Gastrocnemius medialis (tissue), 4 donors: ENCODE measurements at regions not wholly inside any gene's neighbourhood (a gene's known extent, or its start where the extent isn't known, plus 50 kb on each side); places are given as distances from the start of the nearest gene placed in this dataset.

ENCODE experiments used
- ATAC-seq, 2 donors: fragments of 150-250 bp; one replicate each; pipeline ENCODE4 v1.9.1; 2016
- DNase-seq, 2 donors: peaks; one replicate each; pipeline ENCODE4 v3.0.0-alpha.2; 2019
- H3K27ac ChIP-seq, 4 donors: fragments of 200-600 bp; sonication (generic); 1 replicate in 1 of 4; 2 replicates in 3 of 4; pipeline ENCODE4 v1.5.1; 2016 to 2018; ENCODE audit warnings: mild to moderate bottlenecking in 2 of 4, moderate library complexity in 1 of 4
- H3K27me3 ChIP-seq, 3 donors: fragments of 200-600 bp; sonication (generic) in 2 of 3; 1 replicate in 1 of 3; 2 replicates in 2 of 3; pipeline versions ENCODE4 v1.5.1 to v1.6.0; 2016 to 2019; ENCODE audit warnings: mild to moderate bottlenecking in 1 of 3, moderate library complexity in 1 of 3
- H3K36me3 ChIP-seq, 2 donors: fragments of 200-600 bp; sonication (generic) in 1 of 2; one replicate each; pipeline ENCODE4 v1.5.1; 2017 to 2018
- H3K4me1 ChIP-seq, 2 donors: fragments of 200-600 bp; sonication (generic) in 1 of 2; one replicate each; pipeline ENCODE4 v1.5.1; 2016 to 2017; ENCODE audit warnings: mild to moderate bottlenecking in 2 of 2
- H3K4me3 ChIP-seq, 4 donors: fragments of 200-600 bp; sonication (generic) in 3 of 4; 1 replicate in 1 of 4; 2 replicates in 3 of 4; pipeline ENCODE4 v1.5.1; 2016 to 2019; ENCODE audit warnings: mild to moderate bottlenecking in 2 of 4
- H3K9me3 ChIP-seq, 3 donors: fragments of 200-600 bp; sonication (generic) in 2 of 3; 1 replicate in 1 of 3; 2 replicates in 2 of 3; pipeline ENCODE4 v1.5.1; 2016 to 2019
- CTCF ChIP-seq, 5 experiments: fragments of 450-650 bp in 3 of 5; fragments of 200-600 bp in 2 of 5; sonication (generic) in 2 of 5; IDR thresholded peaks in 4 of 5; conservative IDR thresholded peaks in 1 of 5; 1 replicate in 4 of 5; 2 replicates in 1 of 5; pipeline ENCODE4 v1.5.1; 2016 to 2019; ENCODE audit warnings: antibody characterized with exemption in 5 of 5, mild to moderate bottlenecking in 3 of 5, moderate library complexity in 3 of 5
- POLR2A ChIP-seq, 2 donors: fragments of 450-650 bp; IDR thresholded peaks; one replicate each; pipeline ENCODE4 v1.6.1; 2017; ENCODE audit warnings: antibody characterized with exemption in 2 of 2, mild to moderate bottlenecking in 2 of 2, moderate library complexity in 2 of 2
- in situ Hi-C, 4 donors: fragments of 200-750 bp; cut with MboI; loops; one replicate each; pipeline versions ENCODE4 v1.15.0 to v1.8.0; 2017; ENCODE audit warnings: low sequenced_read_pairs in 4 of 4
- intact Hi-C: fragments of 100-400 bp; cut with DNase I; formaldehyde crosslinking; loops from one replicate; pipeline ENCODE4 v1.15.1; 2023; ENCODE audit warnings: low total_unique reads

DNA sequence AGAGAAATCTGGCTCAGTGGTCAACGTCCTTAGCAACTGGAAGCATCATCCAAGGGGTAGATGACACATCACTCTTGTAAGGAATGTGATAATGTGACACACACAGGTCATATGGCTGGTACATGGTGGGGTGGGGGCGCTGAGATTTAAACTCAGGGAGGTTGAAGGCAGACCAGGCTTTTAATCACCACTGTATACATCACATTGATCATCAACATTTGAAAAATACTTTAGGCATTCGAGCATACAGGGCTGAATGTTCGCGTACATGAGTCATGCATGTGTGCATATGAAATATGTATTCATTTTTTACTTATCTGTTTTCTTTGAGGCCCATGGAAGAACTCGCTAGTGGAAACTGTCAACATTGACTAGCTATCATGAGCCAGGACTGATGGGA is 976.4 kb downstream of the VRK1 start:
- no peaks in the 10 kb centered on the region for H3K36me3 ChIP-seq
- ATAC-seq: no peak
- TF ChIP-seq POLR2A (IDR thresholded peaks at IDR 0.05) (no peak), CTCF (IDR thresholded peaks at IDR 0.05 in 4 of 5, conservative IDR thresholded peaks at IDR 0.05 in 1 of 5) (no peak)

GRCh38 chr14:97776890-97777558 is 979.8 kb downstream of the VRK1 start:
- ATAC-seq (no peak), DNase-seq (no peak)
- intact Hi-C loops: no loop called here
- H3K27me3 ChIP-seq: no peaks in the 10 kb centered on the region
- TF ChIP-seq POLR2A (IDR thresholded peaks at IDR 0.05): no peak
- TF ChIP-seq CTCF (IDR thresholded peaks at IDR 0.05 in 4 of 5, conservative IDR thresholded peaks at IDR 0.05 in 1 of 5): no peak
- H3K4me1 ChIP-seq: no peaks in the 10 kb centered on the region
- no peaks in the 10 kb centered on the region for H3K9me3 ChIP-seq
- in situ Hi-C loops: no loop called here
- H3K4me3 ChIP-seq: no peak overlapping the region
- no peak overlapping the region for H3K27ac ChIP-seq
- no peaks in the 10 kb centered on the region for H3K36me3 ChIP-seq

More for the DNA sequence above, 976.4 kb downstream of the VRK1 start:
- Histone ChIP-seq H3K27me3 (no peaks in the 10 kb centered on the region), H3K27ac (no peak overlapping the region), H3K9me3 (no peaks in the 10 kb centered on the region), H3K4me3 (no peak overlapping the region), H3K4me1 (no peaks in the 10 kb centered on the region)
- DNase-seq: no peak
- intact Hi-C loops: no loop called here
- in situ Hi-C loops: no loop called here

DNA sequence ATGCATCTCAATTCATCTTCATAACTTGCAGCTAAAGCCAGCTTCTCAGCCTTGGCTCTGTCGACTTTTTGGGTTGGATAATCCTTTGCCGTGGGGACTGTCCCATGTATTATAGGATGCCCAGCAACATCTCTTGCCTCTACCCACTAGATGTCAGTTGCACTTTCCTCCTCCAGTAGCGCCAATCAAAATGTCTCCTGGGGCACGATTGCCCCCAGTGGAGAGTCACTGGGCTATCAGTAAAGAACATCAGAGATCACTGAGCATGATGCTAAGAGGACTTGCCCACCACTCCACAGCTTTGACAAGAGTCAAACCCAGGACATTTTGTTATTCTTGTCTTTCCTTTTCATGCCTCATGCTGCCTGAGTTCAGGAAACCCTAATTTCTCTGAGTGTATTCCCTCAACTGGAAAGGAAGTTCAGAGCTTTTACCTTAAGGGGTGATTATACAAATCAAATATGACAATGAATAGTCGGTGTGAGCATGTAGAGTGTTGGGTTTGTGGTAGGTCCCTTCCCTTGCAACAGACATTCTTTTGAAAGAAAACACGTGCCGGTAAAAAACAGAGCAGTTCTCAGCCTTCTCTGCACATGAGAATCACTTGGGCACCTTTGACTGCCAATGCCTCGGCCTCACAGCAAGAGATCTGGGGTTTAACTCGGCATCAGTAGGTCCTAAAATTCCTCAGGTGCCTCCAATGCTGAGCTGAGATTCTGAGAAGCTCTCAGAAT is 980.6 kb downstream of the VRK1 start:
- H3K27me3 ChIP-seq: no peaks in the 10 kb centered on the region
- in situ Hi-C loops (no loop called here), intact Hi-C loops (no loop called here)
- no peak for DNase-seq
- no peak for ATAC-seq
- H3K4me3 ChIP-seq: no peak overlapping the region
- no peaks in the 10 kb centered on the region for H3K36me3 ChIP-seq
- TF ChIP-seq CTCF (IDR thresholded peaks at IDR 0.05 in 4 of 5, conservative IDR thresholded peaks at IDR 0.05 in 1 of 5) (no peak), POLR2A (IDR thresholded peaks at IDR 0.05) (no peak)
- no peaks in the 10 kb centered on the region for H3K4me1 ChIP-seq
- H3K27ac ChIP-seq: no peak overlapping the region
- no peaks in the 10 kb centered on the region for H3K9me3 ChIP-seq

- Histone ChIP-seq H3K27ac (no peak overlapping the region), H3K27me3 (no peaks in the 10 kb centered on the region), H3K36me3 (no peaks in the 10 kb centered on the region), H3K4me1 (no peaks in the 10 kb centered on the region), H3K4me3 (no peak overlapping the region), H3K9me3 (no peaks in the 10 kb centered on the region)
- in situ Hi-C loops (no loop called here), intact Hi-C loops (no loop called here)
- TF ChIP-seq POLR2A (IDR thresholded peaks at IDR 0.05): no peak
- DNase-seq: no peak
- no peak for ATAC-seq
Measured at GRCh38 chr14:97779140-97779539, 982.0 kb downstream of the VRK1 start.

GRCh38 chr14:97780804-97781203 is 983.6 kb downstream of the VRK1 start:
- in situ Hi-C loops (no loop called here), intact Hi-C loops (no loop called here)
- Histone ChIP-seq H3K36me3 (no peaks in the 10 kb centered on the region), H3K9me3 (no peaks in the 10 kb centered on the region), H3K4me1 (no peaks in the 10 kb centered on the region), H3K4me3 (no peak overlapping the region), H3K27me3 (no peaks in the 10 kb centered on the region), H3K27ac (no peak overlapping the region)
- TF ChIP-seq CTCF (IDR thresholded peaks at IDR 0.05 in 4 of 5, conservative IDR thresholded peaks at IDR 0.05 in 1 of 5): no peak
- TF ChIP-seq POLR2A (IDR thresholded peaks at IDR 0.05): no peak
- ATAC-seq (no peak), DNase-seq (no peak)
